GM18868 (cell line): ENCODE measurements at regions not wholly inside any gene's neighbourhood (a gene's known extent, or its start where the extent isn't known, plus 50 kb on each side); places are given as distances from the start of the nearest gene placed in this dataset.
"Not testable (repeated sequence)": the region's sequence is repeated elsewhere in the genome, so short reads cannot be mapped to it uniquely, and the experiment has no call there.

ENCODE experiments used
- ATAC-seq: cut with Tn5 transposase; IDR thresholded peaks from one replicate; pipeline ENCODE4 v1.9.1; 2021; ENCODE audit warnings: mild to moderate bottlenecking, moderate library complexity; ENCODE audit not compliant: unreplicated experiment

DNA sequence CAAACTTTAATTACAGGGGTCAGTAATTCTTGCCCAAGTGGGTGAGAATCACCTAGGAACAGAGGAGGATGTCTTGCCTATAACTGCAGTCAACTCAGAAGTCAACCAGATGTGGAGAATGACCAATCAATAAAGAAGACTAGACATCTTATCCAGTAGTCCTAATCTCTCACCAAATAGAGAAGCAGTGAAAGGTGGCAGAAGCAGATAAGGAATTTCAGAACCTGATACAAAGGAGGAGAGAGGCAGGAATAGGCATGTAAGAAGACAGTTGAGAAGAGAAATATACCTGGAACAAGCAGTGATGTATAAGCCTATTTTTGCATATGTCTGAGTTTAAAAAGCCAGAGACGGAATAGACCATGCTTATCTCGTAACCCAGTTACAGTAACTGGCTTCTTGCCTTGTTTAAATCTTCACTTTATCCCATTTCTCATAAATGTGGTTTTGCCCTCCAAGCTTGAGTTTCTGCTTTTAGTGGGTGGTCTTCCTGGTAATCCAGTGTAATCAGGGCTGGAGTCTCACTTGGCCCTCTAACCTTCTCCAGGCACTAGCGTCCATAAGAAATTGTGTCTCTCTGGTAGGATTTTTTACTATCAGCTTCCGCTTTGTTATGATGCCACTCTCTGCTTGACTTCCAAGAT is 401.0 kb downstream of the SUCLG1 start:
- no peak for ATAC-seq

DNA sequence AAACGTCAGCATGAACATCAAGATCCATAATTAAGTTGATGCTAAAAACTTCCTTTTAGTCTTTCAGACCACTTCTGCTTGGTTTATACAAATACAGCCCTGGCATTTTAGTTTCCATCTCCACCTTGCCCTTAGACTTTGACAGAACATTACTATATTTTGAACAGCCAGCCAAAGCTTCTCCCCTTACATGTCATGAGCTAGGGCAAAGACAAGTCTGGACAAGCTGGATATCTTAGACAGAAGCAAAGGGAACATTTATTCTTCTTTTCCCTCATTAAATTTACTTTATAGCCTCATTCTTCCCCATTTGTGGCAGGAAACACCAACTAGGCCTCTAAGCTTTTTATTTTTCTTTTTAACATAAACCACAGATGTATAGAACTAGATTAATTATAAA is 403.3 kb downstream of the SUCLG1 start:
- no peak for ATAC-seq

DNA sequence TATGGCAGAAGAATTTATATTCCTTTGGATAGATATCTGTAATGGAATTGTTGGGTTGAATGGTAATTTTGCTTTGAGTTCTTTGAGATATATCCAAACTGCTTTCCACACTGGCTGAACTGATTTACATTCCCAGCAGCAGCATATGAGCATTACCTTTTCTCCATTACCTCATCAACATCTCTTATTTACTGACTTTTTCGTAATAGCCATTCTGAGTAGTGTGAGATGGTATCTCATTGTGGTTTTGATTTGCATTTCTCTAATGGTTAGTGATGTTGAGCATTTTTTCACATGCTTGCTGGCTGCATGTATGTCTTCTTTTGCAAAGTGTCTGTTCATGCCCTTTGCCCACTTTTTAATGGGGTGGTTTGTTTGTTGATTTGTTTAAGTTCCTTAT is 404.5 kb downstream of the SUCLG1 start:
- not testable (repeated sequence) for ATAC-seq

DNA sequence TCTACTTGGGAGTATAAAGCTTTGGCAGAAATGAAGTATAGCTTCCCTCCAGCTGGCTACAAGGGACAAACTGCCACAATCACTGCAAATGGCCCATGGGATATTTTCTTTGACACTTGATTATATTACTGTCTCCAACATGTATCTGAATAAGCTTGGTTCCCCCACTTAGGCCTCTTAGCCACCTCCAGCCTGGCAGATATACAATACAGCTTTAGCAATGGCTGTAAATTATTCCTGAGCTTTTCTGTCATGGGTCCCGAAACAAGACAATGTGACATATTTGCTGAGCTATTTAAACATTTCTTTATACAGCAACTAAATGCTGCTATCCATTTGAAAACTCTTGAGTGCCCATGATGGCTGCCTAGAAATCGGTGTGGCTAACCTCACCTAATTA is 406.2 kb downstream of the SUCLG1 start:
- no peak for ATAC-seq

DNA sequence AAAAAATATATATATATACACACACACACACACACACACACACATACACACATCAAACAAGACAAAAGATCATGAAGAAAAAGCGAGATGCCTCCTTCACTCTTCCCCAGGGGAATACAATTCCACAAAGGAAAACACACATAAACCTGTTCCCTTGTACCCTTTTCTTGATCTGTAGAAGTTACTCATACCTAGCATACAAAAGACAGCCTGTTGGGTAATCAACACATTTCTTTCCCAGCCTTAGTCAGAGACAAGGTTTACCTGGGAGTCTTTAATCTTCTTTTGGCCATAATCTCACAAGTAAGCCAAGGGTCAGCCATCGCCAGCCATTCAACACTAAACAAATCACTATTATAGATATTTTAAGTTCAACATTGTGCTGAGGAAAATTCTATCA is 407.0 kb downstream of the SUCLG1 start:
- ATAC-seq: no peak

DNA sequence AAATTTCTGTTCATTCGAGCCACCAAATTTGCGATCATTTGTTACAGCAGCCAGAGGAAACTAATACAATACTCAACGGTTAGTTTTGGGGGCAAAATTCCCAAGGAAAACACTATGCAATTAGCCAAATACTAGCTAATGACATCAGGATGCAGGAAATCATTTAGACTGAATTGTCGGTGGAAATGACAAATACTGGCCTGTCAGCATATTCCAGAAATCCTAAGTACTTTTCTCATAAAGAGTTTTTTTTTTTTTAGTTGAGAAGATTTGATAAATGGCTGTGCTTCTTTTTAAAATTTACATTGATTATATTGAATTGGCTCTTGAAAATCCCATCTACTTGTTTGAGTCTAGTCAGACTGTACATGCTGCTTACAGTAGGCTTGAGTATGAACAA is 410.1 kb downstream of the SUCLG1 start:
- no peak for ATAC-seq

DNA sequence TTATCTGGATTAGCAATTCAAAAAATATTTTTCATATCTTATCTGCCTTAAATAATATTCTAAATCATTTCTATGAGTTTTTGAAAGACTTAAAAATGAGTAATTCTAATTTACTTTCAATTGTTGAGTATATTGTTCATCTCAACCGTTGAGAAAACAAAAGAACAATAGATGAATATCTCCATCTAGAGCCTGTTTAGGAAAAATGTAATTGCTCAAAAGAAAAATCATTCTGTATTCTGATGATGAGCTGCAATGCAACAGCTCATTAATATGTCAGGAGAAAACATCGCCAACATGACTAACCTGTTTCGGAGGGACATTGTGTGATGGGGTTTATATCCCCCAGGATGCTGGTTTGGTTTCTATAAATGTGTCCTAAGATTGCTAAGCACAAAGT is 417.6 kb downstream of the SUCLG1 start:
- ATAC-seq: no peak

DNA sequence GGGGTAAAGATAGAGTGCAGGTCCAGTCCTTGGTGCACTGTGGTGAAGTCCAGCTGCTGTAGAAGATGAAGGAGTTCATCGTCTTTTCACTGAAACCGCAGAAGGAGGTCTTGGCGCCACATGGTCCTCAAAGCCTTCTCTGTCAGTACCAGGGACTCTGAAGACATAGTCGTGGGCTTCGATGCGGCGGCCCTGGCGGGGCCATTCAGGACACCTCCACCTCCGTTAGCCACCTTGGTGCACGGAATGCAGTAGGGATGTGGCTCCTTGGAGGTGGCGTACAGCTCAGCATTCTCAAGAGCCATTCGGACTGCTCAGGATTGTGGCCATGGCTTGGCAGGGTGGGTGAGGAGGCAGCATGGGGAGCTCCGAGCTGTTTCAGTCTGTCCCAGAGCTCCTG is 418.8 kb downstream of the SUCLG1 start:
- ATAC-seq: no peak

DNA sequence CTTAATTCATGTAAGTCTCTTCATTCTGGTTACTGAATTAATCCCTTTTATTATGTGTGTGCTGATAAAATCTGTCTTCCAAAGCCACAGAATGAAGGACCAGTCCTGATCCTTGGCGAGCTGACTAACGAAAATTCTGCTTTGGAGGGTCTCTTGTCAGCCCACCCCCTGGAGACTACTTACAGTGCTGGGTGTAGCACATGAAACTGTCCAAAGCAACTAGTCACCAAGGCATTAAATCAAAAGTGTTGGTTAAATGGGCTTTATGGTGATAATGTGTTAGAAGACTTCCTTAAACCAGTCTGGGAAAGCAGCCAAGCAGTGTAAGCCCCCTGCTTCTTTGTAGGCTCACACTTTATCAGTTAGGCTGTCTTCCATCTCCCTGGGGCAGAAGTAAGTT is 420.2 kb downstream of the SUCLG1 start:
- ATAC-seq: no peak

DNA sequence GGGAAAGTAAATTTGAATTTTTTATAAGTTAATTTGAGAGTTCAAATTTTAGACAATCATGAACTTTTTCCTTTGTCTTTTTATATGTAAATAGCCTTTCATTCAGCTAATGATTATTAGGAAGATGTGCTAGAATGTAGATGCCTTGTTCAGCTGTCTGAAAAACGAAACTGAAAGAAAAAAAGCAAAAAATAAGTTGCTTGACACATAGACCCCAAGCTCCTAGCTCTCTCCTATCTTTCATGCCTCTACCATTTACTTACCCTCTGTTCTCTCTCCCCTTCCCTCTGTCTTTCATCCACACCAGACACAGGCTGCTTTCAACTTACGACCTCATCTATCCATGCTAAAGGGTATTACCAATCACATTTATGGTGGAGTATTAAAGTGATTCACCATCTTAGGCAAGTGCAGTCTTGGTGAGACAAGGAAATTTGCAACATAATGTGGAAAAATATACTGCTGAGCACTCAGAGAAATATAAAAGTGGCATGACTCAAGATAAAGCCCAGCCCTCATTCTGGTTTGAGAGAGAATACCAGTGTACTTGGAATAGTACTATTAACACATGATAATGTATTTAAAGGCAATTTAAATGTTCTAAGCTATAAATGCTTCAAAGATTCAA is 425.6 kb downstream of the SUCLG1 start:
- no peak for ATAC-seq

DNA sequence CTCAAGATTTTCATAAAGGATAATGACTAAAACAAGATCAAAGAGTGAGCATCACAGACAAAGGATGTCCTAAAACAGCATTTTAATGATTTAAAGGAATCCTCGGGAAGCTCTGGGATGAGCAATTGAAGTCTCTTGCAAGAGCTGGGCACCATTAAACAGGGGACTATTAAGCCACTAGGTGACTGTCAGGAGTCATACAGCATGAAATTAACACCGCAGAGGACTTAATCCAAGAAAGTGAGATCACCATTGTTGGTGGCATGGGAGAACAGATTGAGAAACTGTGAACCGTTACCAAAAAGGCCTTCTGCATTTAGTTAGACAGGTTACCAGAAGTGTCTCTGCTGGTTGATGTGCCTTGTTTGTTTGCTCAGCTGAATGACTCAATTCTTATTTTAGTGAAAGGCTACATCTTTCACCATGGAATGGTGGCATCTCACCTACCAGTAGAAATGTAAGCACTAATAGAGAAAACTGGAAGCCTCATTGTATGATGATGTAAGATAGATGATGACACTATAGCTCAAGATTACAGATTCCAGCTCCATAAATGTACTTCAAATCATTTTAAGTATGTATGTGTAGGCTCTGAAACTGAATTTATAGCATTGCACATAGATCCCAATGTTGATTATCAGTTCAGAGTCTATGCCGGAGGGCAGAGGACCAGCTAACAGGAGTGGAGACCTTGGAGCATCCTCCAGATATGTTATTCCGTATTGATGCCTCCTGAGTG is 427.6 kb downstream of the SUCLG1 start:
- ATAC-seq: no peak

DNA sequence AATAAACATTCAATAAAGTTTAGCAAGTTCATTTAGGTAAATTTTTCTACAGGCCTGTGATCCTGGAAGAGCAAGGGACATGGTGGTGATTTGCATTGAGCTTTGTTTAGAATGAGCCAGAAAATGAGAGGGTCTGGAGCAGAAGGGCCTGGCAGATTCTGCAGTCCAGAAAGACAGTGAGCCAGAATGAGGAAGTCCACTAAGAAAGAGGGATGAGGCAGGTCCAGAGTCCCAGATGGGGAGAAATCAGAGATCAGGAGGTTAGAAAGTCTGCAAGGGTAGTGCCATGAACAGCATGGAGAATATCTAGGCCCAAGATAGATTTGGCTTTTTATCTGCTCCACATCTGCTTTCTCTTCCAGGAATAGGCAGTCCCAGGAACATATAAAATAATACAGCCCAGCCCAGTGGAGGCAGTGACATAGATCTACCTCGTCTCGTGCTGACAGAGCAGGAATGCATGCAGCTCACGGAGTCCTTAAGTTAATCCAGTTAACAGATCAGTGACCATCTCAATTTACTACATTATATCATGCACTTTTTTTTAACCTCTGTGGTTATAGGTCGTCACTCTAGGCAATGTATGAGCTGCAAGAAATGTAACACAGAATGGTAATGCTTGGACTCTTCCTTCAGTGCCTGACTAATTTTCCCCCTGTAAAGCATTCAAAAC is 429.0 kb downstream of the SUCLG1 start:
- ATAC-seq: no peak

DNA sequence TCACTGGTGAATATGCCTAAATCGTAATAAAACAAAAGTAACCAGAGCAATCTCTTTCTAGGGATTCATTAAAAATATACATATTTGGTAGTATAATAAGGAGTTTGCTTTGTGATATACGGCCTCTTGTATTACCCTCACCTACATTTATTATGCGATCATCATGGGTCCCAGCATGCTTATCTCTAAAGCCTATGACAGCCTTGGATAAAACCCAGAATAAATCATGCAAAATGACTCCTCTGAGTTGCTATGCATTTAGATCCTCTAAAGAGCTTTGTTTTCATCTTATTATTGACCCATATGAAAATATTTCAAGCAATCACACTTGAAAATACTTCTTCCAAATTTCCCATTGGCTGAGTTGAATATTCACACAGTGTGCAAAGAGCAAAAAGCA is 432.3 kb downstream of the SUCLG1 start:
- ATAC-seq: no peak

DNA sequence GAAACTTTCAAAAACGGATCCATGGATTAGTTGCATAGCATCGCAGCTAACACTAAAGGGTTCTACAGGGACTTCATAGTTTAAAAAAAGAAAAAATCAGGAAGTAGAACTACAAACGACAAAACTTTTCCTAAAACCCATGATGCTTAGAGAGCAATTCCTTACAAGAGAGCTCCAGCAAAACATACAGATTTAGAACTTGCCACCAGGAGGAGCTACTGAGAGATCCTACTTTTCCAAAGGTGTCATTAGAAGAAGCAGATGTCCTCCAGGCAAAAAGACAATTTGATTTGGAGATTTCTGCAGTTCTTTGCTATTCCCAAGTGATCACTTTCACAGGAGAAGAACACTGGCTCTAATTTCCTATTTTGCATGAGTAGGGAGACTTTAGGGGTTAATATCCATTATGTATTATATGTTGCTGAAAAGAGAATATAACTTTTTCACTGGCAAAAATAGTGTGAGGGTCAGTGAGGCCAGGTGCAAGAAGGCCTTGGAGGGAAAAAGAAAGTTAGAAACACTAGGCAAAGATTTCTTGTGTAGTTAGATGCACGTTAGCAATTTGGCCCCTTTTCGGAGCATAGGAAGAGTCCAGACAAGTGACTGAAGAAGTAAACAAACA is 436.2 kb downstream of the SUCLG1 start:
- ATAC-seq: peak; percentile 67

DNA sequence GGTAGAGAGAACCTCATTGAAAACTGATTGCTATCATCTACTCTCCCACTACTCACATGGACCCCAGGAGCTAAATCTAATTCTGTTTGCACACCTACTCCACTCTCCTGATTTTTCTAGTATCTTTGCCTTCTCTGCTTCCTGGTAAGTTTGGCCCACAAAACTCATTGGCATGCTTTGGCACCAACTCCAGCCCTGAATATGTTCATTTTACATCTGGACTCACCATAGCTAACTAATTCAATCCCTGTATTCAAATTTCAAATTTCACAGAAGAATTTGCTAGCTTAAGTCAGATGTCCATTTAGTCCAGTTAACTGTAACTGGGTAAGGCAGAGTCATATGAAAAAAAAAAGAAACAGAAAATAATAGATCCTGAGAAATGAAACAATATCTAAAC is 442.1 kb downstream of the SUCLG1 start:
- ATAC-seq: no peak

DNA sequence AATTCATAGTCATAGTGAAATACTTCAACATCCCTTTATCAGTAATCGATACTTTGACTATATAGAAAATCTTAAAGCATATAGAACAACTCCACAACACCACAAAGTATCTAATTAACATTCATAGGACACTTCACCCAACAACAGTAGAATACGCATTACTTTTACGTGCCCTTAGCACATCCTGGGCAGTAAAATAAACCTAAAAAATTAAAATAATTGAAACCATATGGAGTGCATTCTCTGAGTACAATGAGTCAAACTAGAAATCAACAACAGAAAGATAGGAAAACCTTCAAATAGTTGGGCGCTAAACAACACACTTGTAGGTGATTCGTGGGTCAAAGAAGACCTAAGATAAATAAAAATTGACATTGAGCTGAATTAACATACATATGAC is 442.9 kb downstream of the SUCLG1 start:
- ATAC-seq: no peak

DNA sequence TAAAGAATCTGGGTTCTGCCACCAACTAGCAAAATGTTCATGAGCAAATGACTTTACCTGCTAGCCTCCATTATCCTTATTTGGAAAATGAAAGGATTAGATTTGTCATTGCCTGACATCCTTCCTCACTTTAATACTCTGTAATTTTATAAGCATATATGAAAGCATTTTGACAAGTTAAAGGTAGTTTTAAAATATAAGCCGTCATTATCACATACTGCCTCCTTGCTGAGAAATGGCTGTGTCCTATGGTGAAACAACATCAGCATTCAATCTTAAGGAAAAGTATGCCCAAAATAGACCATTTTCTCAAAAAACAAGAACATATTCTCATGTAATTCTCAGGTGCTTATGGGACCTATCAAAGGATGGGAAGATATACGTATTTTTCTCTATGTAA is 461.2 kb downstream of the SUCLG1 start:
- no peak for ATAC-seq

DNA sequence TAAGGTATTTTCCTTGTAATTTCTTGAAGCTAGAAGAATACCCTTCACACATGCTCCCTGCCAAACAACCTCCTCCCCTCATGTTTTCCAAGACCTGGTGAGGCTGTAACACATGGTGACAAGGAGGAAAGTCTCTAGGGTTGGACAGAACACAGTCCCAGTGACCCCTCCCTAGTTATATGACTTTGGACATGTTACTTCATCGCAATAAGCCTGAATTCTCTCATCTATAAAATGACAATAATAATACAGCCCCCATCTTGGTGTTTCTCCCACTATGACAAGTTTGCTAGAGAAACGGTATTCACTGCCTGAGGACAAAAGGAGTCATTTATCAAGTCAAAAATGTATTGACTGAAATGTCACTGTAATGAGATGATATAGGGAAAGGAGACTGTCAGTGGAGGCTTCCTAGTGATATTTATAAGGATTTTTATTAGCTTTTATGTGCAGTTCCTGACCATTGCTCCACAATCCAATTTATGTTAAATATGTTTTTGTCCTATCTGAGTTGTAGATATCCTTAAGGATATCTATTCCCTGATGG is 464.4 kb downstream of the SUCLG1 start:
- no peak for ATAC-seq

DNA sequence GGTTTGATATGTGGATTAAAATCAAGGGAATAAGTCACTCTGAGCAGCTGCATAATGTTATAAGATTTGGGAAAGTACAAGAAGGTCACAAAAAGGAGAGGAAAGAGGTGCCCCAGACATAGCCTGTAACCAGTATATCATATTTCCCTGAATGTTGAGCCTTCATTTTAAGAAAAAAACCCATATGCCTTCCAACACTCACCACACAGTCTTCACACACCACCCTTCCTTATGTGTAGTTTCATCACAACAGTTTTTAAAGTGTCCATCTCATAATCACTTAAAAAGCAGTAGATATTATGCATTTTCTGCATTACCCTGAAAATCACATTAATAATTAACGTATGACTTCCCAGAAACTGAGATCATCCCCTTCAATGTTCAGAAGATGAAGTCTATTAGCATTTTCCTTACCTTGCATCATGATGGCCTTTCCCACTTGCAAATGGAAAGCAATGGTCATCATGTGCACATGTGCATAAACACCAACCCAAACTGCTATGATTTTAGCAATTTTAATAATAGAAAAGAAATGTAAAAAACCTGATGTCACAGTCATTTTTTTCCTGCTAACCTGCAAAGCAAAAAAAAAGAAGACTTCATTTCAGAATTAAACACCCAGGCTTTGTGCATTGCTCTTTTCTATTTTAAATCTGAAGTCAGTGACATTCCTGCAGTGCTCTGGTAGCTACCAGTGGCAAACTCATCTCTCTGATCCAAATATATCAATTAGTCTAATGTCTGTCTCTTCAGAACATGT is 465.0 kb downstream of the SUCLG1 start:
- no peak for ATAC-seq

DNA sequence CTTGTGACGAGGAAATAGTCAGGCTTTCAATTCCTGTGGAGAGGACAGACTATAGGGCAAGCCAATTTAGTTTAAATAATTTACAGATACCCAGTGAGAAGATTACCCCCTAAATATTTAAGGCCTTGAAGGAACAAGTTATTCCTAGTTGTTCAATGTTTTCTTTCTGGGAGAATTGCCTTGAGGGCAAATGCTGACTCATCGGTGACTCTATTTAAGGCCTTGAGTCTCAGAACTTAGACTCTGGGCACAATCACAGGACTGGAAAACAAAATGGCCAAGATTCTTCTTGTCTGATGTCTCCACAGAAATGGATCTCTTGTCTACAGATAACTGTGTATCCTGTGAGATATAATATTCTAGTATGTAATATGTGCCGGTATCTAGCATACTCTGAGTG is 467.1 kb downstream of the SUCLG1 start:
- ATAC-seq: no peak
